Panc1 (cell line): ENCODE measurements at regions not wholly inside any gene's neighbourhood (a gene's known extent, or its start where the extent isn't known, plus 50 kb on each side); places are given as distances from the start of the nearest gene placed in this dataset.

Source experiments
- ATAC-seq: fragments of 200-7000 bp; cut with Tn5 transposase; 2 replicates; pipeline ENCODE4 v1.9.1; 2020; ENCODE audit warnings: mild to moderate bottlenecking, moderate library complexity
- BruUV-seq: library from RNA; stranded (reverse); fragments of 400-500 nt; replicated peaks from 2 replicates; lab custom pipeline; 2021; lab: Mats Ljungman, UMichigan
- CTCF ChIA-PET: fragments of 300-600 bp; sonication (Branson Sonifier 250); formaldehyde crosslinking; loops from one replicate; lab custom pipeline; 2022; ENCODE audit warnings: antibody characterized with exemption; lab: Charles Lee
- POLR2A ChIA-PET: fragments of 300-600 bp; sonication (Branson Sonifier 250); formaldehyde crosslinking; loops from one replicate; lab custom pipeline; 2022; ENCODE audit warnings: antibody characterized with exemption; lab: Charles Lee
- DNase-seq: peaks from one replicate; pipeline ENCODE4 v3.0.0-alpha.2; 2010; ENCODE audit warnings: low read depth, low spot score
- H3K27ac ChIP-seq: 2 replicates; pipeline ENCODE4 v1.5.1; 2011; ENCODE audit warnings: mild to moderate bottlenecking, low read length, inconsistent platforms
- H3K27me3 ChIP-seq: fragments of 200-500 bp; sonication (Bioruptor generic); 2 replicates; pipeline ENCODE4 v1.6.0; 2014; ENCODE audit warnings: low read length, inconsistent platforms; ENCODE audit not compliant: control insufficient read depth, insufficient read depth
- H3K36me3 ChIP-seq: fragments of 200-500 bp; sonication (Bioruptor generic); 2 replicates; pipeline ENCODE4 v1.5.1; 2014; ENCODE audit warnings: inconsistent platforms, mild to moderate bottlenecking, low read length, moderate library complexity; ENCODE audit not compliant: control insufficient read depth, insufficient read depth
- H3K4me1 ChIP-seq: 2 replicates; pipeline ENCODE4 v1.5.1; 2011; ENCODE audit warnings: inconsistent platforms, mild to moderate bottlenecking, low read length, moderate library complexity; ENCODE audit not compliant: control insufficient read depth, insufficient read depth
- H3K4me3 ChIP-seq, 2 experiments: 2 replicates each; pipeline ENCODE4 v1.5.1; 2011 to 2012; ENCODE audit warnings: low read depth in 2 of 2, low read length in 2 of 2, mild to moderate bottlenecking in 2 of 2, inconsistent platforms in 1 of 2, moderate library complexity in 1 of 2
- H3K9me3 ChIP-seq: fragments of 200-500 bp; sonication (Bioruptor generic); 2 replicates; pipeline ENCODE4 v1.5.1; 2014; ENCODE audit warnings: low read depth, mild to moderate bottlenecking, inconsistent platforms, low read length, moderate library complexity; ENCODE audit not compliant: control insufficient read depth, insufficient read depth
- POLR2AphosphoS5 ChIP-seq: IDR thresholded peaks from 2 replicates; pipeline ENCODE4 v1.6.1; 2012; ENCODE audit warnings: mild to moderate bottlenecking, low read depth, low read length, moderate library complexity
- SIN3A ChIP-seq: IDR thresholded peaks from 2 replicates; pipeline ENCODE4 v1.6.1; 2012; ENCODE audit warnings: low read depth, mild to moderate bottlenecking, low read length, moderate library complexity, borderline replicate concordance; ENCODE audit not compliant: insufficient read depth
- TCF7L2 ChIP-seq: IDR thresholded peaks from 2 replicates; pipeline ENCODE4 v1.6.1; 2011; ENCODE audit warnings: mild to moderate bottlenecking, low read depth, low read length, inconsistent platforms
- in situ Hi-C: cut with HindIII; loops from 2 replicates; pipeline ENCODE4 v1.10.0; 2016; ENCODE audit warnings: low sequenced_read_pairs, low pct_unique_long_range_greater_than_20kb
- intact Hi-C: fragments of 100-400 bp; cut with micrococcal nuclease; formaldehyde crosslinking; loops from one replicate; pipeline ENCODE4 v1.10.0; 2022; ENCODE audit not compliant: unreplicated experiment
- TF ChIP-seq, protein P1 (sequence below), 2 experiments: IDR thresholded peaks; 2 replicates each; pipeline ENCODE4 v1.6.1; 2011 to 2012; ENCODE audit warnings: low read depth in 2 of 2, control low read depth in 1 of 2, low read length in 1 of 2, mild to moderate bottlenecking in 1 of 2, moderate library complexity in 1 of 2; ENCODE audit not compliant: insufficient read depth in 1 of 2
- TF ChIP-seq, protein P2 (sequence below): fragments of 450-650 bp; IDR thresholded peaks from 2 replicates; pipeline ENCODE4 v1.5.1; 2017; ENCODE audit warnings: mild to moderate bottlenecking

DNA sequence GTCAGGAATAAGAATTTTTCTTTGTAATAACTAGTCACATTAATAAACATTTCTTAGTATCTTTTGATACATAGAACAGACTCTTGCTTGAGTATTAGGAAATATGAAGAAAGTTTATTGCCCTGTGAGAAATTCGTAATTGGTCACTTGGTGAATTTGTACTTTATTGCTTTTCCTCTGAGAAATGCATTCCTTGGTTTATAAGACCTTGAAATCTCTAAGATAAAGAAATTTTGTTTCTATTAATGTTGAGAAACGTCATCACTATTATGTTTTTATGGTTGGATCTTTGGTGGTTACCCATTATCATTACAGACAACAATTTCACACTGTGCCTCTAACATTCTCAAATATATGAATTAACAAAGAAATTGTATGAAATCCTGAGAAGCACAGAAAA is 652.0 kb upstream of the NECTIN3 start:
- no peaks in the 10 kb centered on the region for H3K4me1 ChIP-seq
- no peak overlapping the region for H3K27ac ChIP-seq
- POLR2A ChIA-PET, result no interaction called here
- ATAC-seq (no peak), DNase-seq (no peak)
- CTCF ChIA-PET, result no interaction called here
- H3K27me3 ChIP-seq, result no peaks in the 10 kb centered on the region
- intact Hi-C loops (no loop called here), in situ Hi-C loops (no loop called here)
- 0 out of 2 replicates have a peak, but pooled peaks cover 4% of the 10 kb centered on the region for H3K9me3 ChIP-seq
- no peak overlapping the region for H3K4me3 ChIP-seq
- TF ChIP-seq POLR2AphosphoS5, result no peak
- no peak for TF ChIP-seq TCF7L2
- TF ChIP-seq, protein P1, sequence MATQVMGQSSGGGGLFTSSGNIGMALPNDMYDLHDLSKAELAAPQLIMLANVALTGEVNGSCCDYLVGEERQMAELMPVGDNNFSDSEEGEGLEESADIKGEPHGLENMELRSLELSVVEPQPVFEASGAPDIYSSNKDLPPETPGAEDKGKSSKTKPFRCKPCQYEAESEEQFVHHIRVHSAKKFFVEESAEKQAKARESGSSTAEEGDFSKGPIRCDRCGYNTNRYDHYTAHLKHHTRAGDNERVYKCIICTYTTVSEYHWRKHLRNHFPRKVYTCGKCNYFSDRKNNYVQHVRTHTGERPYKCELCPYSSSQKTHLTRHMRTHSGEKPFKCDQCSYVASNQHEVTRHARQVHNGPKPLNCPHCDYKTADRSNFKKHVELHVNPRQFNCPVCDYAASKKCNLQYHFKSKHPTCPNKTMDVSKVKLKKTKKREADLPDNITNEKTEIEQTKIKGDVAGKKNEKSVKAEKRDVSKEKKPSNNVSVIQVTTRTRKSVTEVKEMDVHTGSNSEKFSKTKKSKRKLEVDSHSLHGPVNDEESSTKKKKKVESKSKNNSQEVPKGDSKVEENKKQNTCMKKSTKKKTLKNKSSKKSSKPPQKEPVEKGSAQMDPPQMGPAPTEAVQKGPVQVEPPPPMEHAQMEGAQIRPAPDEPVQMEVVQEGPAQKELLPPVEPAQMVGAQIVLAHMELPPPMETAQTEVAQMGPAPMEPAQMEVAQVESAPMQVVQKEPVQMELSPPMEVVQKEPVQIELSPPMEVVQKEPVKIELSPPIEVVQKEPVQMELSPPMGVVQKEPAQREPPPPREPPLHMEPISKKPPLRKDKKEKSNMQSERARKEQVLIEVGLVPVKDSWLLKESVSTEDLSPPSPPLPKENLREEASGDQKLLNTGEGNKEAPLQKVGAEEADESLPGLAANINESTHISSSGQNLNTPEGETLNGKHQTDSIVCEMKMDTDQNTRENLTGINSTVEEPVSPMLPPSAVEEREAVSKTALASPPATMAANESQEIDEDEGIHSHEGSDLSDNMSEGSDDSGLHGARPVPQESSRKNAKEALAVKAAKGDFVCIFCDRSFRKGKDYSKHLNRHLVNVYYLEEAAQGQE (IDR thresholded peaks at IDR 0.05; ENCODE audit: insufficient read depth in 1 of 2, low read depth in 2 of 2, low read length in 1 of 2), result no peak
- no peak for TF ChIP-seq SIN3A
- TF ChIP-seq, protein P2, sequence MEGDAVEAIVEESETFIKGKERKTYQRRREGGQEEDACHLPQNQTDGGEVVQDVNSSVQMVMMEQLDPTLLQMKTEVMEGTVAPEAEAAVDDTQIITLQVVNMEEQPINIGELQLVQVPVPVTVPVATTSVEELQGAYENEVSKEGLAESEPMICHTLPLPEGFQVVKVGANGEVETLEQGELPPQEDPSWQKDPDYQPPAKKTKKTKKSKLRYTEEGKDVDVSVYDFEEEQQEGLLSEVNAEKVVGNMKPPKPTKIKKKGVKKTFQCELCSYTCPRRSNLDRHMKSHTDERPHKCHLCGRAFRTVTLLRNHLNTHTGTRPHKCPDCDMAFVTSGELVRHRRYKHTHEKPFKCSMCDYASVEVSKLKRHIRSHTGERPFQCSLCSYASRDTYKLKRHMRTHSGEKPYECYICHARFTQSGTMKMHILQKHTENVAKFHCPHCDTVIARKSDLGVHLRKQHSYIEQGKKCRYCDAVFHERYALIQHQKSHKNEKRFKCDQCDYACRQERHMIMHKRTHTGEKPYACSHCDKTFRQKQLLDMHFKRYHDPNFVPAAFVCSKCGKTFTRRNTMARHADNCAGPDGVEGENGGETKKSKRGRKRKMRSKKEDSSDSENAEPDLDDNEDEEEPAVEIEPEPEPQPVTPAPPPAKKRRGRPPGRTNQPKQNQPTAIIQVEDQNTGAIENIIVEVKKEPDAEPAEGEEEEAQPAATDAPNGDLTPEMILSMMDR, result no peak
- BruUV-seq, result no TSS peak
- H3K36me3 ChIP-seq, result no peaks in the 10 kb centered on the region

DNA sequence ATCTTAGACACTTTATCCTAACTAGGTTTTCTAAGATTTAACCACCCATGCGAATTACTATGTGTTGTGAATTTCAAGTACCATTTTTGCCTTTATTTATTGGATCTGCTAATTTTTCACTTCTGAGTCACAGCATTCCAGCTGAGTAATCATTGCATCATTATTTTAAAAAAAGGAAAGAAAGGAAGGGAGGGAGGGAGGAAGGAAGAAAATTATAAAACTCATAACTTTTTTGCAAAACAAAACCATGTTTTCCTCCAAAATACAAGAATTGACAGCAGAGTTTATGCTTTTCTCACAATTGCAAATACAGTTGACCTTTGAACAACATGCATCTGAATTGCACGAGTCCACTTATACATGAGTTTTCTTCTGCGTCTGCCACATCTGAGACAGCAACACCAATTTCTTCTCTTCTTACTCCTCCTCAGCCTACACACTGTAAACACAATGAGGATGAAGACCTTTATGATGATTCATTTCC is 651.4 kb upstream of the NECTIN3 start:
- intact Hi-C loops, result no loop called here
- no peaks in the 10 kb centered on the region for H3K36me3 ChIP-seq
- ChIA-PET POLR2A (no interaction called here), CTCF (no interaction called here)
- ATAC-seq (no peak), DNase-seq (no peak)
- no peaks in the 10 kb centered on the region for H3K4me1 ChIP-seq
- no peak overlapping the region for H3K27ac ChIP-seq
- H3K4me3 ChIP-seq, result no peak overlapping the region
- in situ Hi-C loops, result no loop called here
- H3K9me3 ChIP-seq, result 0 out of 2 replicates have a peak, but pooled peaks cover 4% of the 10 kb centered on the region
- TF ChIP-seq POLR2AphosphoS5 (no peak), SIN3A (no peak), TCF7L2 (no peak)
- TF ChIP-seq, protein P1 (IDR thresholded peaks at IDR 0.05; ENCODE audit: insufficient read depth in 1 of 2, low read depth in 2 of 2, low read length in 1 of 2), result no peak
- TF ChIP-seq, protein P2, result no peak
- no TSS peak for BruUV-seq
- no peaks in the 10 kb centered on the region for H3K27me3 ChIP-seq
